ENCODE measurements at regions not wholly inside any gene's neighbourhood (a gene's known extent, or its start where the extent isn't known, plus 50 kb on each side); places are given as distances from the start of the nearest gene placed in this dataset.

- TF ChIP-seq POLR2A (IDR thresholded peaks at IDR 0.05) (no peak), CTCF (IDR thresholded peaks at IDR 0.05) (no peak)
Observed at GRCh38 chr18:39223283-39223682, 1657.7 kb upstream of the CELF4 start.

All from ovary (tissue), 3 donors.